Occipital lobe (tissue), 1 donor: ENCODE measurements at regions not wholly inside any gene's neighbourhood (a gene's known extent, or its start where the extent isn't known, plus 50 kb on each side); places are given as distances from the start of the nearest gene placed in this dataset.
"Not testable (repeated sequence)": the region's sequence is repeated elsewhere in the genome, so short reads cannot be mapped to it uniquely, and the experiment has no call there.

Source experiments
- DNase-seq: peaks from one replicate; lab custom pipeline; 2025; lab: John Stamatoyannopoulos, UW

DNA sequence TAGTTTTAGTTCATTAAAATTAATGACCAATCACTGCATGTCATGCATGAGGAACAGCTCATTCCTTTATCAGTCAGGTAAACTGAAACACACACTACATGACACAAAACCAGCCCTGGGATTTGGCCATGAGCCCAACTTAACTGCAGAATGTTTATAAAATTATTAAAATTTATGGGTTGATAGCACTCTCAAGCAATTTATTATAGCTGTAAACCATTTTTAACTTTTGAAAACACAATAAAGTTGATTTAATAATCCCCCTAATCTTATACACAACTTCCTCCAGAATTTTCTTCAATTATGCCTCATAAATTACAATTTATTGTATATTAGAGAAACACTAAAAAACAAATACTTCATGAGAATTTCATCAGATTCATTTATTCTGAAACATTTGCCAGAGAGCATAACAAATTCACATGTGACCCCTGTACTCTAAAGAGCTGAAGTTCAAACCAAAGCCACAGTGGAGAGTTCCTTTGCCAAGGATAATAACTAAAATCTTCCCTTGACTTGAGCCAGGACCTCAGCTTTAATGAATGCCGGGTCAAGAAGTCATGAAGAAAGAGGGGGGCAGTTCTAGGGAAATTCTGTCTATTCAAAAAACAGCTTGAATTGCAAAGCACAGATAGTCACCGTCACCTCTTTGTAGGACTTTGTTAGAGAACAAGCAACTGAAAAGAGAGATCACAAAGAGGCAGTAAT, 763.7 kb upstream of the GRAMD2B start:
- DNase-seq = no peak

DNA sequence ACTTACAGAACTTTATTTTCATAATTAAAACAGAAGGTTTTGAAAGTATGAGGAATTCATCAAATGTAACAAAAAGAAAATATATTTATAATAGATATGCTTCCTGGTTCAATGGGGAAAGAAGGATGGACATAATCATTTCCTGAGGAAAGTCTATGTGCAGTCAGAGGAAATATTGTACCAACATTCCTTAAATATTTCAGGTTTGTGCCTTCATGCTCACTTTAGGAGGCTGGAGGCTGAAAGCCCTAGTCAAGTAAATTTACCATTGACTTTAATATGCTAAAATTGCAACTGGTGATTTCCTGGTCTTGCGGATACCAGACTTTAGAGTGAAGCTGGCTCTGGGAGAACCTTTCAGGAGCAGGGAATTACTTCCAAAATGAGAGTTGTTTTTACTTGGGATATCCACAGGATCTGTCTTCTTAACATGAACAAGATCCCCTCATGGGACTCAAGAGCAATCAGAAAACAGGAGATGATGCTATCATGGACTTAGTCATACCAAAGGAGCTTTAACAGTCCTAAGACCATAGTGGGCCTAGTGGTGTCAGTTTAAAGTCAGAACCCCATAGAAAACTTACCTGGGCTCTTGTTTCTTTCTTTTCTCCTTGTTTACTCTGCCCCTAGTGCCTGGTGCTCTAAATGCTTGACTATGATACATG, 762.8 kb upstream of the GRAMD2B start:
- no peak for DNase-seq

- DNase-seq = no peak
These were observed 761.6 kb upstream of the GRAMD2B start for GRCh38 chr5:125661584-125661983.

- DNase-seq = no peak
These were observed 754.3 kb upstream of the GRAMD2B start for GRCh38 chr5:125668884-125669283.

GRCh38 chr5:125673359-125673950, 749.8 kb upstream of the GRAMD2B start:
- no peak for DNase-seq

- no peak for DNase-seq
These were observed 743.7 kb upstream of the GRAMD2B start for GRCh38 chr5:125679522-125679921.

DNA sequence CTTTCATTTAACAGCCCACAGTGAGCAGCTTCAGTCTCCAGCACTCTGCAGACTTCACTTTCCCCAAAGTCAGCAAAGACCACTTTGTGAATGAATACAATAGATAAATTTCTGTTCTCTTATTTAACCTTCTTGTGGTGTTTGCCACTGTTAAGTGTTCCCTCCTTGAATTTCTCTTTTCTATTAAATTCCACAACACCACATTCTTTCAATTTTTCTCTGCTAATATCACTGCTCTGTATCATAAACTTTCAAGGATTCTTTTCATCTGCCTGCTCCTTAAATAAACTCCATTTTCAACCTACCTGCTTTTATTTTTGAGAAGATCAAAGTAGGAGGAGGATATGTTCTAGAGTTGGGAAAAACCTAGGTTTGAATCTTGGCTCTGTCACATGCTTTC, 739.5 kb upstream of the GRAMD2B start:
- no peak for DNase-seq

DNA sequence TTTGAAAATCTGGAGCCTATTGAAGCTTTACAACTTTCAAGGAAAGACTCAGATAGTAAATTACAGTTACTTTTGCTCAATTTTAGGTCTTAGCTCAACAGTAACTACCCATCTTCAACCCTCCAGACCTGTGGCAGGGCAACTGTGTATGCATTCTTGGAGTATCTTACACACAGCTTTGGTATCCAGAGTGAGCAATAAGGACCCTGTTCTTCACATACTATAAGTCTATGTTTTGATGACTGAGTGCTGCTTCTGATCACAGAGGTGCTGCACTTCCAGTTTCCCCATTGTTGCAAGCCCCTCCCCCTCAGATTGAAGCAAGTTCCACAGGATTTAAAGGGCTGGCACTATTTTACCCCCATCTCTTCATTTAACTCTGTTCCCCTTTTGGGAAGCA, 737.4 kb upstream of the GRAMD2B start:
- DNase-seq = no peak

- not testable (repeated sequence) for DNase-seq
These were observed 731.3 kb upstream of the GRAMD2B start for GRCh38 chr5:125691738-125692530.

GRCh38 chr5:125695996-125696655, 727.1 kb upstream of the GRAMD2B start:
- DNase-seq = no peak

DNA sequence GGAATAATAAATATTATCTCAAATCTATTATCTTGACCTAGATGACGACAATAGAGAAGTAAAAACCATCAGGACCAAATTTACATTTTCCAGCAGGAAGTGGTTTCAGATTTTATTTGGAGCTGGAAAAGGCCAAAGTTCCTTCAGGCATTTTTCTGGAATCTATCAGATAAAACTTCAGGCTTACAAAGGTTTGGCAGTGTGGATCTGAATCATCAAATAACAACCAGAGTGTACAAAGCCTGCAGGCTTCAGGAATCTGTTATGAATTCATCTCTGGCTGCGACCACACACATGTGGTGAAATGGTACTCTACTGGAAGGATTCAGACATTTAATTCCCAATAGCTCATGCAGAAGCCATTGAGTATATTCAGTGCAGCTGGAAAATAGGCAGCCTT, 726.4 kb upstream of the GRAMD2B start:
- DNase-seq = no peak

- DNase-seq = no peak
These were observed 724.8 kb upstream of the GRAMD2B start for GRCh38 chr5:125698420-125698819.

GRCh38 chr5:125699860-125700259, 723.3 kb upstream of the GRAMD2B start:
- DNase-seq = no peak

DNA sequence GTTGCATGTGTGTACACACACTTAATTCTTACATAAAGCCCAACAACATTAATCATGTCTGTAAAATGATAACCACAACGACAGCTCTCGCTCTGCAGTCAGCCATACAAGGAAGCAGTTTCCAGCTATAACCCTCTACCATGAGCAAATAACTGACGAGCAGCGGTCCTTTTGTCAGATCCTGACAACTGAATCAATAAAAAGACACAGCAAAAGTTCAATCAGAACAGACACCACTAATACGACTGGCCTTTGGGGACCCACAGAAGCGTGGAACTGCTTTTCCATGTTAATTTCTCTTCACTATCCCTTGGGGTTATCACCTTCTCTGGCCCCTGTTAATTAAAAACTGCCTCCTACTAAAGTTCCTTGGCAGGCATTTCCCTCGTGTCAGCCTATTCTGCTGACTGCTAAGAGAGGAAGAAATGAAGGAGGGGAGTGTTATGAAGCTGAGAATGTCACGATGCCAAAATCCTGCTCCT, 722.8 kb upstream of the GRAMD2B start:
- no peak for DNase-seq

DNA sequence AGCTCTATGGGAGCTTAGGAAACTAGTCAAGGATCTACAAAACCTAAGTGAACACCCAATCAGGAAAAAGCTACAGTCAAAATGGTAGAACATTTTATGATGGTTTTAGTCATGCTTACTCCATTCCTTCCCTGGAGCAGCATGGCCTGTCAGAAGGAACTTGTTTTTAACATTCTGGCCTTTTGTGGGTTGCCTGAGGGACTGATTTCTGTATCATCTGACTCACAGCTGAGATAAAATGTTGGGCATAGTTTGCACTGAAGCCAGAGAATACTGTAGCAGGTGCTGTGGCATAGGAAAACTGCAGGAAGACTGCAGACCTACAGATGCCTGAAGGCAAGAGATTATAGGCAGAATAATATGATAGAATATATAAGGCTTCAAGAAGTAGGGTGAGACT, 719.6 kb upstream of the GRAMD2B start:
- no peak for DNase-seq

DNA sequence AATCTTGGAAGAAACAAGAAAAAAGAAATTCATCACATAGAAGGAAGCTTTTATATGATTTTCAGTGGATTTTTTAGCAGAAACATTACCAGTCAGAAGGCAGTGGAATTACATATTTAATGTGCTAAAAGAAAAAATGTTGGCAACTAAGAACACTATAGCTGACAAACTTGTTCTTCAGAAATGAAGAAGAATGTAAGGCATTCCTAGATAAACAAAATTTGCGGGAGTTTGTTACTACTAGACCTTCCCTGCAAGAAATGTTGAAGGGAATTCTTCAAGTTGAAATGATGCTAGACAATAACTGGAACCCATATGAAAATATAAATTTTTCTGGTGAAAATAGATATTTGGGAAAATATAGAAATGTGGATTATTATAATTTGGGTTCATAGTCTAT, 718.3 kb upstream of the GRAMD2B start:
- DNase-seq = no peak

DNA sequence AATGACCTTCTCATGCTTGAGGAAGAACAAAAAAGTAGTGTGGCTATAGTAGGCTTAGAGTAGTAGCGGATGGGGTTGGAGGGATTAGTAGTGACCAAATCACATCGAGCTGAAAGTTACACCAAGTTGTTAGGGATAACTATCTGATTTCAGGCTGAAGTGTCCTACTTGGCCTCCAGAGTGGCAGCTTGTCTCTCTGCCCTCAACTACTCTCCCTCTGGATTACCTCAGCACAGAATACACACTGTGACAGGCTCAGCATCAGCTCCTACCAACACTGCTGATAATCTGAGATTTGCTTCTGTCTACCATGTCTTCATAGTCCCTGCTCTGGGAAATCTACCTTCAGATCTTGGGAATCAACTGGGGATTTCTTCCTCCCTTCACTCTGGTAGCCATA, 714.6 kb upstream of the GRAMD2B start:
- DNase-seq = no peak

DNA sequence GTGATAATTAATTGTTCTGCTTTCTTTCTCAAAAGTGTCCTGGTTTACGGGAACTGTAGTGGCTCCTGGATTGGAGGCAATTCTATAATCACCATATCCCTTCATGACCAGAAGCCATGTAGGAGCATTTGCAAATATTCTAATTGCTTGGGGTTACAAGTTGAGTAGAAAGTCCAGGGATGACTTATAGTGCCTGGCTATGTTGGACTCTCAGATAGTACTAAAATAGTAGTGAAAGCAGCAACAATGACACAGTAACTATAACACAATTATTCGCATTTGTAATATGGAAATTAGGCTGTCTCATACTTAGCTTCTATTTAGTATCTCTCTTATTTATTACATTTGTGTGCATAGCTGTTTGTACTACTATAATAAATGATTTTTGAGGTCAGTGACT, 712.5 kb upstream of the GRAMD2B start:
- no peak for DNase-seq

DNA sequence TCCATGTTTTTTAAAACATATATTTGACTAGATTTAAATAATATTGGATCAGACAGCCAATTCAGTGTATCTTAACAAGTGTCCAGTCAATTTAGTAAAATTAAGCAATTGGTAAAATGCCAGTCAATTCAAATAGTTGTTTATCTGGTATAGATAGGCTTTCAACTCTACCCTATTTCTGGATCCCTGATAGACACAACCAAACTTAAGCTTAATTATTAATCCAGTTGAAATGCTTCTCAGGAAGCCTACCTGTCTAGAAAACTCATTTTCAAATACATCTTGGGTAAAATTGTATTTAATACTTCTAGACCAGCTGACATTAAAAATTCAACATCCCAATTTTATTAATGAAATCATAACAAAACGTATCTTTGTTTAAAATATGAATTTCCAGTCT, 710.8 kb upstream of the GRAMD2B start:
- no peak for DNase-seq

- no peak for DNase-seq
These were observed 710.0 kb upstream of the GRAMD2B start for GRCh38 chr5:125713109-125713805.

DNA sequence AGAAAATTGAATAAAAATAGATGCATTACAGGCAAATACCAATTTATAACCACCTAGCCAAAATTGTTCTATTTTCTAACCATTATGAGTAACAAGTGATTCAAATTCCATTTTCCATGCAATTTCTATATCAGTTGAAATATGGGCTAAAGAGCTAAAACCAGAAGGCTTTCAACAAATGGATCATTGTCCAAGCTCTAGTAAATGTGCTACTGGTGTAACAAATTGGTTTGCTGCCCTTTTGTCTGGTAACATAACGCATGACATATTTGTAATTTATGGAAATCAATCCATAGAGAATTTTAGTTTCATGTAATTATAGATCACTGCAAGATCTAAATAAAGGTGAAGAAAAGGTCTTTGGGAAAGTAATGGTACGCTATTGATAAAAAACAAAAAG, 708.0 kb upstream of the GRAMD2B start:
- no peak for DNase-seq
